Colonic mucosa (tissue), 4 donors: ENCODE measurements at regions not wholly inside any gene's neighbourhood (a gene's known extent, or its start where the extent isn't known, plus 50 kb on each side); places are given as distances from the start of the nearest gene placed in this dataset.

ENCODE experiments used
- DNase-seq: peaks from one replicate; pipeline ENCODE4 v3.0.0-alpha.2; 2020
- H3K27ac ChIP-seq: fragments of 200-600 bp; one replicate; pipeline ENCODE4 v1.8.0; 2021
- H3K27me3 ChIP-seq: fragments of 200-600 bp; one replicate; pipeline ENCODE4 v1.8.0; 2021
- H3K36me3 ChIP-seq: fragments of 200-600 bp; one replicate; pipeline ENCODE4 v1.8.0; 2021
- H3K4me1 ChIP-seq: fragments of 200-600 bp; one replicate; pipeline ENCODE4 v1.8.0; 2021; ENCODE audit warnings: mild to moderate bottlenecking
- H3K4me3 ChIP-seq: fragments of 200-600 bp; one replicate; pipeline ENCODE4 v1.8.0; 2021
- H3K9ac ChIP-seq, 2 donors: one replicate each; pipeline ENCODE4 v1.7.0; 2013; ENCODE audit warnings: control low read depth in 2 of 2, low read depth in 2 of 2, low read length in 2 of 2
- H3K9me3 ChIP-seq: fragments of 200-600 bp; one replicate; pipeline ENCODE4 v1.8.0; 2021
- CTCF ChIP-seq: fragments of 200-600 bp; IDR thresholded peaks from one replicate; pipeline ENCODE4 v1.8.0; 2022; ENCODE audit warnings: antibody characterized with exemption, mild to moderate bottlenecking
- intact Hi-C: fragments of 100-400 bp; cut with DNase I; formaldehyde crosslinking; loops from one replicate; pipeline ENCODE4 v1.14.1; 2022
- donor health status: healthy.
- donor health status: DM: no; HTN: no; CAD: no.
- donor health status: DM: no; HTN: no; CAD: no.

DNA sequence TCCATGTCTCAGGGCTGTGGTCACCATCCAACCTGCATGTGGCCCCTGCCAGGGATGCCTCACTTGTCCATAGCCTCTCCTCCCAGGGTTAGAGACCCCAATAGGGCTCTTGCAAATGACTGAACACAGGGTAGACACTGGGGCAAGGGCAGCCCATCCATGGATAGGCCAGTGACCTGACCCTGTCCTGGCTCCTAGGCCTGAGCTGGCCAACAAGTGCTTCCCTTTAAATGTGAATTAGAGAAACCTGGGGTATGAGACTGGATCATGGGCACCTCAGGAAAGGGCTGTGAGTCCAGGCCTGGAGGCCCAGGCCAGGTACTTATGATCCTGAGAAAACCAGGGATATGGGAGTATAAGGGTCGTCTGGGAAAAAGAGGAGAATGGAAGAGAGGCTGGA lies 64.5 kb downstream of the COPS8 start:
- no peak for TF ChIP-seq CTCF
- Histone ChIP-seq H3K9me3 (no peaks in the 10 kb centered on the region), H3K9ac (no peak overlapping the region), H3K36me3 (no peaks in the 10 kb centered on the region), H3K27me3 (no peaks in the 10 kb centered on the region), H3K4me1 (no peaks in the 10 kb centered on the region), H3K27ac (no peak overlapping the region), H3K4me3 (no peak overlapping the region)
- intact Hi-C loops = loop anchor here (10.0 kb wide), 2 partner anchors 325 to 425 kb away; no protein-coding TSS in a partner anchor
- no peak for DNase-seq

DNA sequence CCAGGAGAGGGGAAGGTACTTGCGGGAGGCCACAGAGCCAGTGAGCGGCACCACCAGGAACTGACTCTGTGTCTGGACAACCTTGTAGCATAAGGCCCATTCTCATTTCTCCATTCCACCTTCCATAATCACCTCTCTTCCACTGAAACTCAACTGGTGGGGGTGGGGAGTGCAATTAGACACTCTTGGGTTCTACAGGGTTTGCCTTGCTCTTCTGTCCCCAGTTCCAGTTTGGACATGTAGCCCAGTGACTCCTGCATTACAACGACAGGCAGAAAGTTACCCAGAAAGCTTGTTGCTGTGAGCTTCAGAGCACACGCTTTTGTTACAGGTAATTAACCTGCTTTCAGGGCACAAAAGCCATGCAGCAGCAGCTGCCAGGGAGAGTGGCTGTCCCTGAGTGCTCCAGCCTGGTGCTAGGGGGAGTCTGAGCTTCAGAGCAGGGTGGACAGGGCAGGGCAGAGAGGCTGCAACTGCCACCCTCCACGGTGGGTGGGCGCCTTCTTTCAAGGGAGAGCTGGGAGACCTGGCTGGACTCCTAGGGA lies 65.2 kb downstream of the COPS8 start:
- Histone ChIP-seq H3K36me3 (no peaks in the 10 kb centered on the region), H3K27ac (no peak overlapping the region), H3K9ac (no peak overlapping the region), H3K4me1 (no peaks in the 10 kb centered on the region), H3K9me3 (no peaks in the 10 kb centered on the region), H3K27me3 (no peaks in the 10 kb centered on the region), H3K4me3 (no peak overlapping the region)
- no peak for TF ChIP-seq CTCF
- intact Hi-C loops = loop anchor here (10.0 kb wide), 2 partner anchors 324 to 424 kb away; no protein-coding TSS in a partner anchor
- no peak for DNase-seq

DNA sequence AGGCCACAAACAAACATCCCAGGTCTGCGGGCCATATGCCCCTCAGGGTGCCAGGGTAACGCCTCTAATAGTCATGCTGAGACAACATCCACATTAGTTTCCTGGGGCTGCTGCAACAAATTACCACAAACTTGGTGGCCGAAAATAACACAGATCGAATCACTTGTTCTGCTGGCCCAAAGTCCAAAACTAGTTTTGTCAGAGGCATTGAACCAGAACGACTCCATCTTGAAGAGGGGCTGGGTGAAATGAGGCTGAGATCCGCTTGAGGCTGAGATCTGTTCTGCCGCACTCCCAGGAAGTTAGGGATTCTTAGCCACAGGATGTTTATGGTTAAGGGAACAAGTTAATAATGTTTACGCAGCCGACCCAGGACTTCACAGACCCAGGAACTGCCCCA lies 66.7 kb downstream of the COPS8 start:
- Histone ChIP-seq H3K27ac (no peak overlapping the region), H3K27me3 (no peaks in the 10 kb centered on the region), H3K4me1 (no peaks in the 10 kb centered on the region), H3K9ac (no peak overlapping the region), H3K4me3 (no peak overlapping the region), H3K36me3 (no peaks in the 10 kb centered on the region), H3K9me3 (no peaks in the 10 kb centered on the region)
- TF ChIP-seq CTCF = no peak
- DNase-seq = no peak
- intact Hi-C loops = loop anchor here (10.0 kb wide), 2 partner anchors 322 to 422 kb away; no protein-coding TSS in a partner anchor

DNA sequence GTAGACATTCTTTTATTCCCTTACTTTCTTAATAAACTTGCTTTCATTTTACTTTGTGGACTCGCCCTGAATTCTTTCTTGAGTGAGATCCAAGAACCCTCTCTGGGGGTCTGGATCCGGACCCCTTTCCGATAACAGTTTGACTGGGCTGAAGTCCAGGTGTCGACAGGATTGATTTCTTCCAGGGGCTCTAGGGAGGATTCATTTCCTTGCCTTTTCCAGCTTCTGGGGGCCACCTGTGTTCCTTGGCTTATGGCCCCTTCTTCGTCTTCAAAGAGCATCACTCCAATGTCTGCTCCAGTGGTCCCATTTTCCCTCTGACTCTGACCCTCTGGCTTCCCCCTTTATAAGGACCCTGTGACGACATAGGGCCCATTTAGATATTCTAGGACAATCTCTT lies 67.5 kb downstream of the COPS8 start:
- H3K4me3 ChIP-seq = no peak overlapping the region
- no peaks in the 10 kb centered on the region for H3K4me1 ChIP-seq
- H3K27ac ChIP-seq = no peak overlapping the region
- no peak for DNase-seq
- intact Hi-C loops = loop anchor here (10.0 kb wide), 2 partner anchors 322 to 422 kb away; no protein-coding TSS in a partner anchor
- no peaks in the 10 kb centered on the region for H3K36me3 ChIP-seq
- no peaks in the 10 kb centered on the region for H3K9me3 ChIP-seq
- H3K9ac ChIP-seq = no peak overlapping the region
- H3K27me3 ChIP-seq = no peaks in the 10 kb centered on the region
- no peak for TF ChIP-seq CTCF

DNA sequence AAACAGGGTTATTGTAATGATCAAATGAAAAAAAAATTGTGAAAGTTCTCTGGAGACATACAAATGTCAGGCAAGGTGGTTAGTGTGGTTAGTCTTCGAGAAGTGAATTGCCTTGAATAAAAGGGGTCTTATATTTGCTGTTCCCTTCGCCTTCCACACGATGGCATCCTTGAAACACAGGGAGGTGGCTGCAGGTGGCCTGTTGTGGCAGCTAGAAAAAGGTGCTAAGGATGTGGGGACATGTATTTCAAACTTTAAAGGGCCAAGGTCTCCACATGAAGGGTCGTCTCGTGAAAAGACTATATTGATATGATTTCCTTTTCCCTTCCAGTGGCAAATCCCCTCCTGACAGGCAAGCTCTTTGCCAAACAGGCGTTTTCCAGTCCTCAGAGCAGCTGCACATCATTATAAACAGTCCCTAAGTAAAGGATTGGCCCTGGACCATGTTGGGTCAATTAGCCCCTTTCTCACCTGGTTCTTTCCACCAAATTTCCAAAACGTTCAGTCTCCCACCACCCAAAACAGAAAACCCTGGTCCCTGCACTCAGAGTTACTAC lies 68.5 kb downstream of the COPS8 start:
- TF ChIP-seq CTCF = peak; percentile 33
- intact Hi-C loops = loop anchor here (10.0 kb wide), 2 partner anchors 321 to 421 kb away; no protein-coding TSS in a partner anchor

More for the DNA sequence above, 68.5 kb downstream of the COPS8 start:
- Histone ChIP-seq H3K36me3 (no peaks in the 10 kb centered on the region), H3K9ac (no peak overlapping the region), H3K4me1 (no peaks in the 10 kb centered on the region), H3K4me3 (no peak overlapping the region), H3K9me3 (no peaks in the 10 kb centered on the region), H3K27me3 (no peaks in the 10 kb centered on the region), H3K27ac (no peak overlapping the region)
- no peak for DNase-seq
